ENCODE measurements at regions not wholly inside any gene's neighbourhood (a gene's known extent, or its start where the extent isn't known, plus 50 kb on each side); places are given as distances from the start of the nearest gene placed in this dataset.

DNA sequence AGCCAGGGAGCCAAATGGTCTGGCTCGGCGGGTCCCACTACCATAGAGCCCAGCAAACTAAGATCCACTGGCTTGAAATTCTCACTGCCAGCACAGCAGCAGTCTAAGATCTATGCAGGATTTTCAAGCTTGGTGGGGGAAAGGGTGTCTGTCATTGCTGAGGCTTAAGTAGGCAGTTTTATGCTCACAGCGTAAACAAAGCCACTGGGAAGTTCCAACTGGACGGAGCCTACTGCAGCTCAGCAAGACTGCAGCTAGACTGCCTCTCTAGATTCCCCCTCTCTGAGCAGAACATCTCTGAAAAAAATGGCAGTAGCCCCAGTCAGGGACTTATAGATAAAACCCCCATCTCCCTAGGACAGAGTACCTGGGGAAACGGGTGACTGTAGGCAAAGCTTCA is 277.6 kb upstream of the PHF14 start:
- no peak for TF ChIP-seq GATA2 (IDR thresholded peaks at IDR 0.05; ENCODE audit: low read depth, low read length)
- no peak for TF ChIP-seq GATA3 (IDR thresholded peaks at IDR 0.05; ENCODE audit: low read depth, low read length)
